Stimulated activated CD4-positive, alpha-beta T cell treated with anti-CD3 and anti-CD28 coated beads, TNF-alpha, amount 100 ng/mL, for 1 hour (primary cell): ENCODE measurements at regions not wholly inside any gene's neighbourhood (a gene's known extent, or its start where the extent isn't known, plus 50 kb on each side); places are given as distances from the start of the nearest gene placed in this dataset.
A peak's percentile ranks its signal among the peaks of the same experiment; 100 is the strongest.
"Not testable (repeated sequence)": the region's sequence is repeated elsewhere in the genome, so short reads cannot be mapped to it uniquely, and the experiment has no call there.

Source experiments
- DNase-seq, 3 donors: peaks; one replicate each; pipeline ENCODE4 v3.0.0-alpha.2; 2020; ENCODE audit warnings: low read depth in 3 of 3, low spot score in 1 of 3

DNA sequence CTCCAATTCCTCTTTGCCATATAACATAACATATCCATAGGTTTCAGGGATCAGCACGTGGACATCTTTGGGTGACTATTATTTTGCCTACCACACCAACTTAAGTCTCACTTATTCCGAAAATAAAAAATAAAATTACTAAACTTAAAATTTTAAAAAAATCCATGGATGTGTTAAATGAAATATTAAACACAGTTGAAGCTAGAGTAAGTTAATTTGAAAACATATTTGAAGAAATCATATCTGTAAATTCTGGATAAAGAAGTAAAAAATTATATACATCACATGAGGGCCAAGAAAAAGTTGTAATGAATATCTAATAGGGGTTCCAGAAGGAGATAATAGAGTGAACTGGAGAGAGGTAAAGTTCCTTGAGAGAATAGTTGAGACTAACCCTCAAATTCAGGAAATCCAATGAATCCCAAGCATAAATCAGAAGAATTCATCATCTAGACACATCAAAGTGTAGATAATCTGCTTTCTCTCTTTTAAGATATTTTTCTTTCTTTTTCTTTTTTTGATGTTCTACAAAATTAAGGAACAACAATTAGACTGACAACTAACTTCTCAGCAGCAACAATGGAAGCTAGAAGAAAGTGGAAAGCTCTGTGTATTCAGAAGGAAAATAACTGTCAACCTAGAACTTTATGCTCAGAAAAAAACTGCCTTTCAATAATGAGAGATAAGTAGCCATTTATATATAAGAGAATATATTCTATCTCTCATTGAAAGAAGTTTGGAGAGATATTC lies 147.4 kb downstream of the ABHD5 start:
- no peak for DNase-seq

DNA sequence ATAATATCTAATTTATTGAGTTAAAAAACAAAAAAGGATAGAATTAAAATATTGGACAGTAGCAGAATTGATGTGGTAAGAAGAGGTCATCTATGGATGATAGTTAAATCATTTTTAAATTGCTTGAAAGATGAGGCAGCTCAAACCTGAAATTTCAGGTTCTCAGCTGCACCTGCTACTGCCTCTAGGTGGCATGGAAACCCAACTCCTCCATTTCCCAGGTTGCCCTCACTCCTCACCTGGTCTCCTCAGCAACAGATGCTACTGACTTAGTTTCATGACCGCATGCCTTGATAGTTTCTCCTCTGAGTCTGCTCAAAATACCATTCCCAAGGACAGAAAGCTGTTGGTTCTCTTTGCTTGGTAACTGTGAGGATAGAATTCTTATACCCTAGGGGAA lies 148.1 kb downstream of the ABHD5 start:
- DNase-seq = no peak

DNA sequence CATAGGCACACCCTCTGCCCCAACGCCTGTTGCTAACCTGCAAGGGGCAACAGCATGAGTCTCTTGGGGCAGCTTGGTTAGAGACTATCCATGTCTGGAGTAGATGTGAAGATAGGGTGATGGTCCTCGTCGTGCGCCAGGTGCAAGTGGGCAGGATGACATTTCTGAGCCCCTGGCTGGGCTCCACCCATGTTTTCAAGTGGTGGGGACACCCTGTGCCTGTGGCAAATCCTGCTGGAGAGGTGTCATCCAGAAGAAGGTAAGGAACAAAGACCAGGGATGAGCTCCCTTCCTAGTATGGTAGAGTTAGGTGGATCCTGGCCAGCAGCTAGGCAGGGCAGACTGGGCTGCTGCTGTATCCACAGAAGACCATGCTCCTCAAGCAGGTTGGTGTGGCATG lies 152.6 kb downstream of the ABHD5 start:
- DNase-seq = no peak

DNA sequence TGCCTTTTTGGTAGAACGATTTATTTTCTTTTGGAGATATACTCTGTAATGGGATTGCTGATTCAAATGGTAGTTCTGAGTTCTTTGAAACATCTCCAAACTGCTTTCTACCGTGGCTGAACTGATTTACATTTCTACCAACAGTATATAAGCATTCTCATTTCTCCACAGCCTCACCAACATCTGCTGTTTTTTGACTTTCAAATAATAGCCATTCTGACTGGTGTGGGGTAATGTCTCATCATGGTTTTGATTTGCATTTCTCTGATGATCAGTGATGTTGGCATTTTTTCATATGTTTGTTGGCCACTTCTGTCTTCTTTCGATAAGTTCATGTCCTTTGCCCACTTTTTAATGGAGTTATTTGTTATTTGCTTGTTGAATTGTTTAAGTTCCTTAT lies 154.0 kb downstream of the ABHD5 start:
- DNase-seq = no peak

DNA sequence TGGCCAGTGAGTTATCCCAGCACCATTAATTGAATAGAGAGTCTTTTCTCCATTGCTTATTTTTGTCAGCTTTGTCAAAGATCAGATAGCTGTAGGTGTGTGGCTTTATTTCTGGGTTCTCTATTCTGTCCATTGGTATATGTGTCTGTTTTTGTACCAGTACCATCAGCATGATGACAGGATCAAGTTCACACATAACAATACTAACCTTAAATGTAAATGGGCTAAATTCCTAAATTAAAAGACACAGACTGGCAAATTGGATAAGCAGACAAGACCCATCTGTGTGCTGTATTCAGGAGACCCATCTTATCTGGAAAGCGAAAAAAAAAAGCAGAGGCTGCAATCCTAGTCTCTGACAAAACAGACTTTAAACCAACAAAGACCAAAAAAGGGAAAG lies 154.8 kb downstream of the ABHD5 start:
- not testable (repeated sequence) for DNase-seq

DNA sequence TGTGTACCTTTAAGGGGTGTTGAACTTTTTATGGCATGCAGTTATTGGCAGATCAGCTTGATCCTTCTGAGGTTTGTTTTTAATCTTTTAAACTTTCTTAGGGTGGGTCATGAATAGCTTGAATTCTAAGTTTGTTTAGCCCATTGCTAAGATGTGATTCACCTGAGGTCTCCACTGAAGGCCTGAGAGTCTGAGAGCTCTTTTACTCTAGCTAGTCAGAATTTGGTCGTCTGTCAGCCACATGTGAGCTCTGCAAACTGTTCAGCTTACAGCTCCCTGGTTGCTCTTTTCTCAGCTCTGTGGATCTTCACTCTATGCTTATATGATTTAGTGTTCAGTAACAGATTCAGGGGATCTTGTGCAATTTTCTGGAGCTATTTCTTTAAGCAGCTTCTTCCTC lies 161.3 kb downstream of the ABHD5 start:
- no peak for DNase-seq

DNA sequence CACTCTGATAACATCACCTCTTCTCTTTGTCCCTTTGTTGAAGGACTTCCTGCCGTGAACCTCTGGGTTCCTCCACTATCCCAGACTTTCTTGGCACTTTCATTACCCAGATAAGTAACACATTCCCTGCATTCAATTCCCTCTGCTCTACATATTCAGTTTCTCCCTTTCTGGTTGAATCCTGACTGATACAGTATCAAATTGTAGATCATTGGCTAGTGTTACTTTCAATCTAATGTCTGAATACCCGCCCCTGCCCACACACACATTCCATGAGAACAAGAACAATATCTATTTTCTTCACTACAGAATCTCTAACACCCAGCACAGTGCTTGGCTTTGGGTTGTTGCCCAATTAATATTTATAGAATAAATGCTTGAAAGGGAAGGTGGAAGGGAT lies 163.5 kb downstream of the ABHD5 start:
- no peak for DNase-seq

DNA sequence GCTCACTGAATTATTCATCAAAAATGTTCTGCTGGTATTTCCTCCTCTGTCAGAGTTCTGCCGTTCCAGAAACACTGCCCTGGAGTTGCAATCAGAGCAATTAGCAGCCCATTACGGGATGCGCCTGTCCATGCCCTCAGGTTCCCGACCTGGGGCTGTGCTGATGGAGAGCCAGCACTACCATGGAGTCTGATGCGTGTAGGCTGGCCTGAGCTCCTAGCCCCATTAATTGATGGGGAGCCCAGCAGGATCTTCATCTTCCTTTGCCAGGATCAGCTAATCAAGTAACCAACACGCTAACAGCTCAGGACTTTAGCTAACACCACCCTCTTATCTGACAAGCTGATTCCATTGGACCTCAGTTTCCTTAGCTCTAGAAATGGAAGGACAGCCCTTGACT lies 164.2 kb downstream of the ABHD5 start:
- no peak for DNase-seq

DNA sequence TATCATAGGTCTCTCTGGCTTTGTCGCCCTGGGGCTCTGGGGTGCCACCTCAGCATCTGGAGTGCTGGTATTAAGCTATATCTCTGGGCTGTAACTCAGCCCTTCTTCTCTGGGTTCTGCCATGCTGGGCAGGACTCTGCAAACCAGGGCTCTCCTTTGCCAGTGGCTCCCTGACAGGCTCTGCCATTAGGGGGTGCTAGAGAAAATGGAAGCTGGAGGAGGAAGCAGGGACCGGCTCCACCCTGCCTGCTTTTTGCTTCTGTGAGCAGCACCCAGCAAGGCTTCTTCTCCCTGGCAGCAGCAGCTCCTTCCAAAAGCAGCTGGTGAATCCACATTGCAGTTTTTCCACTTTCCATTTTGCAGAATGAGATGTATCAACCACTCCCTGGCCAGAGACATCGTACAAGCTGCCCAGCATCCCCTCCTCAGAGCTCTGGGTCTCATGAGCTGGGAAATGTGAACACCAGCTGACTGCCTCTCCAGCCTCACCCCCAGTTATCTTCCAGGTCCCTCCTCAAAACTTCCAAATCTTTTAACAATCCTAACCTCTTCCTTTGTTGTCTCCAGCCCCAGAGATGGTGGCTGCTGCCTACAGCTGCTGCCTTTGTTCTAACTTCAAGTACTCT lies 165.0 kb downstream of the ABHD5 start:
- DNase-seq = peak in 1 of 3 donors; percentile 4

DNA sequence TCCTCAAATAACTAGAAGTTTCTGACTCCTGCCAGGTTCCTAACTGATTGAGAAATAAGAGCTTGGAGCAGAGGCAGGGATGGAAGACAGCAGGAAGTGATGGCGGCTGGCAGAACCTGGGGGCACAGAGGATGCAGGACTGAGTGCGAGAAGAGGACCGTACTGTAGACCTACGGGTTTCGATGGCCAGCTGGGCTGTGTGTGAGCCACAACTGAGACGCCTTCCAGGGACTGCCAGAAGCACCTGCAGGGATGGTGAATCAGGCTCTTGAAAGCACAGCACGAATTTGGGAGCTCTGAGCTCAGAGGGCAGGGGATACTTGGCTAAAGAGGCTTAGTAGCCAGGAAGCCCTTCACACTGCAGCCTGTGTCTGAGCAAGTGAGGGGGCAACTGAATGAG lies 165.6 kb downstream of the ABHD5 start:
- DNase-seq = no peak

DNA sequence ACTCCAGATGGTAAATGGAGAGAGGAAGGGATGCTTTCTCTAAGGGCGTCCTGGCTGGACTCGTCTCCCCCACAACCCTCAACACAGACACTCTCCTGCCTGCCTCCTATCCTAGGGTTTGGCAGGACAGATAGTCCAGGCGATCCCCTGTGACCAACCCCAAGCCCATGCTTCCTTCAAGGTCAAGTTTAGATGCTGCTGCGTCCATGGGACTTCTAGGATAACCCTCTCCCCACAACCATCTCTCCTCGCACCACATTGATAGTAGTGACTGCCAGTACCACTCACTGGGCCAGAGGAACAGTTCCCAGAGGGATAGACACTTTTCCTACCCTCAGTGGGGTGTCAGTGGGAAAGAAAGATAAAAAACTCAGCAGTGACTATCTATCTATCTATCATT lies 166.0 kb downstream of the ABHD5 start:
- DNase-seq = no peak

DNA sequence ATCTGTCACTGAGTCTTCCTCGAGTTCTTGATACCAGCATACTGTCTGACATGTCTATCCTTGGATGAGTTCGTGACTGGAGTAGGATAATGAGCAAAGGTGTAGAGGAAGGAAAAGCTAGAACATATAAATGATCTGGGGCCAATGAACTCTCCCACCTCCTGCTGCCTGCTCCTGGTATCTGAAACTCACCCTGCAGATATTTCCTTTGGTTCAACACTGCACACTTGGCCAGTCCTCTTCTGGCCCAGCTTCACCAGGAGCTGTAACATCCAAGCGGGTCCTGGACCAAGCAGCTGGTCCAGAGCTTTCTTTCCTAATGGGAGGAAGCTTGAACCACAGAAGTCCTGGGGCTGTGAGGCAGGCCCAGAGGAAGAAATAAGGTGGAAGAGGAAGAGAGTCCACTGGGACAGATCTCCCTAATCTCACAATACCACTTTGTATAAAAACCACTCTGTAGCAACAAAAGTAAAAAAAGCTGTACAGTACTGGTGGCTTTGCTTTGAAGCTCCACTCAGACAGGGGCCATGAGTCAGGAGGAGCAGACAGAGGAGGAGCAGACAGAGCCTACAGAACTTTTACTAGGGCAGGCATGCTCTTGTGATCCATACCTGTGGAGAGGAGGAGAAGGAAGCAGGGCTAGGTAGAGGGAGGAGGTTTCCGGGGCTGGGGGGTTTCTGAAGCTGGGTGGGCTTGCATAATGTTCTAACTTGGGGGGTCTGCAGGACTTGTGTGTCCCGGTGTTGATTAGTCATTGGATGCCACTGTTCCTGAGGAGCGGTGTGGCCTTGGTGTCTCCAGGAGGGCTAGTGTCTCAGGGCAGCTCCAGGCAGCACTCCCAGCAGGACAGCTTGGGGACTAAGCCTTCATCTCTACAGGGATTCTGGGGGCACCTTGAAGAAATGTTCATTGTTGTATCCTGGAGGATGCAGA lies 166.9 kb downstream of the ABHD5 start:
- no peak for DNase-seq

DNA sequence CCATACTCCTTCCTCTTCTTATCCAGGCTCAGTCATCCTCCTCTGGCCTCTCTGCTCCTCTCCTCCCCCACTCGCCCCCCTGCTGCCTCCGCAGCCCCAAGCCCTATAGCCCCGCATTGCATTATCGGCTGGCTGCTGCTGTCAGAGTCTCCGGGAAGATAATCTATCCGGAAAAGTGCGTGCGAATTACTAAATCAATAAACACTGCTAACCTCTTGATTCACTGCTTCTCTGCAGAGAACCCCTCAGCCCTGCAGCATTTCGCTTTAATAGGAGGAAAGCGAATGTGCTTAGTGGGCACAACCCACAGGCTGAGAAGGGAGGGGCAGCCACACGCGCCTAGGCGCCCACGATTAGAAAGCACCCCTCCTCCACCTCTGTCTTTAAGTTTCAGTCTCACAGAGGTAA lies 167.6 kb downstream of the ABHD5 start:
- no peak for DNase-seq

DNA sequence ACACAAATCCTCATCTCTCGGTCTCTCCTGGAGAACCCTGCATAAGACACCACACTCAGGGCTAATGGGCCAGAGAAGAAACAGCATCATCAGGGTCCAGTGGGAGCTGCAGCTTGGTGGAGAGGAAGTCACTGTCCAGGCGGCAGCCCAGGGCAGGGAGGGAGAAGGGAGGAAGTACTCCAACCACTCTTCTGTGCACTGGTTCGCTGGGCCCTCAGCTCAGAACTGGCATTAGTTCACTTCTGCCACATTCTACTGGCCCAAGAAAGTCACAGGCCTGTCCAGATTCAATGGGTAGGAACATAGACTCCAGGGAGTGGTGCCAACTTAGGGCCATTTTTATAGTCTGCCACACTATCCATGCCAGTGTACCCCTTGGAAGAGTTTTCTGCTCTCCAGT lies 169.0 kb downstream of the ABHD5 start:
- DNase-seq = no peak

DNA sequence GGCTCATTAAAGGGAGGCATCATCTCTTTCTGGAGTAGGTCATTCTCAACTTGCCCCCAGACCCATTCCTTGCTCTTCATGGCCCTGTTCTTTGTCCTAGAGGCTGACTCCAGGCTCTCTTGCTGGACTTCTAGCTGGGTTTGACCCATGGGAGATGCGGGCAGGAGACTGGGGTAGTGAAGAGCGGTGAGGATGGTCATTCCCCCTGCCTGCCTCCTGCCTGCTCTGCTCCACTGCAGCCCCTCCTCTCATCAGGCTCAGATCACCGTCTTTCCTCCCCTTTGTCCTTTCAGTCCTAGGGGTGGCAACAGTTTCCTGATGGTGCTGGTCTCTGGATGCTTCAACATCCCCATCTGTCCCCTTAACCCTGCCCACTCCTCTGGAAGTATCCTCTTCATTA lies 170.9 kb downstream of the ABHD5 start:
- no peak for DNase-seq

DNA sequence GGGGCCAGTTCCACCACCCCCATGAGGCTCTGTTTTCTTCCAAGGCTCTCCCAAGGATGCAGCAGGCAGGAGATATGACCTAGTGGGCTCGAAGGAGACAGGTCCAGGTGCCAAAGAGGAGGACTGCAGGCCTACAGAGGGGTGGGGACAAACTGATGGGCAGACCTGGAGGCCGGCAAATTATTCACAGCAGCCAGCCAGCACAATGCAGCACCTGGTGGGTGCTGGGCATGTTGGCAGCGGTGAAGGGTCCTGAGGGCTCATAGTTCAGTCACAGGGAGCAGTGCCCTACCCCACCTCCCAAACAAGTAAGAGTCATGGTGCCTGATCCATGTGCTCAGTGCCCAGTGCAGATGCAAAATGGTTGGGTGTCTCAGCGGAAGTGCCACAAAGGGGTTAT lies 171.7 kb downstream of the ABHD5 start:
- no peak for DNase-seq

DNA sequence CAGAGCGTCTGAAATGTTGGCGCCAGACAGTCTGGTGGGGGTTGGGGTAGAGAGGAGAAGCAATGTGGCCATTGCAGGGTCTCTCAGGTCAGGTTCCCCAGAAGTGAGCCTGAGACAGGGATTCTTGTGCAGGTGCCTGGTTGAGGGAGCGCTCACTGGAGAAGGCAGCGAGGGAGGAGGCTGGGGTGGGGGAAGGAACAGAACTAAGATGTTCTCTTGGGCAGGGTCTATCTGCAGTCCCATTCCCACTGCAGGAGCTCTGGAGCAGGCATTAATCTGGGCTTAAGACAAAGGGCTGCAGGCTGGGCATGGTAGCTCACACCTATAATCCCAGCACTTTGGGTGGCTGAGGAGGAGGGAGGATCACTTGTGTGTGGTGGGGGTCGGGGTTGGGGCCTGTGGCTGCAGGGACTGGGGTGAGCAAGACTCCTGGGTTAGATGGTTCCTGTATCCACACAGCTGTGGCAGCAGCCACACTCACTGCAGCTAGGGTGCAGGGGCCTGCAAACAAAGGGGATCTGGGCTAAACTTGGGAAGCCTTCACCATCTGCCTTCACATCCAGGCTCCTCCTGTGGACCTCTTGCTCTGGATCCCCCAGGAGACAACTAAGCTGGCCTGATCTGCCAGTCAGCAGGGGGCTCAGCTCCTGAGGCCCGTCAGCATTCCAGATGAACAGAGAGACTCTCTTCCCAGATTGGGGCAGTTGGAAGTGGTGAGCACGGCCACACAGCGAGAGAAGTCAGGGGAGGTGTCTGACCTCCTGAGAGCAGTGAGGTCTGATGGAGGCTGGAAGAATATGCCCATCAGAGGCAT lies 172.5 kb downstream of the ABHD5 start:
- DNase-seq = no peak

DNA sequence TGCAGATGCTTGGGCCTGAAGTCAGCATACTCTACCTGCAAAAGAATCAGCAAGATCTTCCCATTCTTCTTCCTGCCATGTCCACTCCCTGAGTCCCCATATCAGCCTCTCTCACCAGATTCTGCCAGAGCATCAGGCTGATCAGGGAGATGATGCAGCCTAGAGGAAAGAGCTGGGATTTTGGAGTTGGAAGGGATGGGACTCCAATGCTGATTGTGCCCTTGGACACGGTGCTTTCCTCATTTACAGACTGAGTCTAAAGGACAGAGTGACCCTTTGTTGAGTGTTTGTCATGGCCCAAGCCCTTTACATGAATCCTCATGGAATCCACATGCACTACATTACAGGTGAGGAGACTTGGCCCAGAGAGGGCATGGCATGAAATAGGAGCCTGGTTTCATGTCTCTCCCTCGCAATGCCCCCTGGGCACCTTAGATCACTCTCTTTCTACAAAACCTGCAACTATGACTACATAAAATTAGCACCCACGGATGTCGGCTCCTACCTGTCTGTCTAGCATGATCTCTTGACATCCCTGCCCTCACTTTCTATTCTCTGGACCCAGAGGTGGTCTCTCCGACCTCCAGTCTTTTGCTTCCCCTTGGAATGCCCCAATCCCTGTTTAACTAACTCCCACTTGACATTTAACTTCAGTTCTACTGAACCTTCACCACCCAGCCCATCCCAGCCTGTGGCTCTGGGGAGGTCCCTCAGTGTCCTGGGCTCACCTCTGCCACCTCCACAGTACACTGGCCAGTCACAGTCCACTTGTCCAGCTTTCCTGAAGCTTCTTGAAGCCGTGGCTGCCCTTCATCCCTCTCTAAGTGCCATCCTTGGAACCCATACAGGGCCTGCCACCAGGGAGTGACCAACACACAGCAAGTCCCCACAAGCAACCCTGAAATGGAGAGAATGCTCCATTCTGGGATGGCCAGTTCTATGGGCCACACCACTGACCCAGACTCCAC lies 173.5 kb downstream of the ABHD5 start:
- DNase-seq = no peak

DNA sequence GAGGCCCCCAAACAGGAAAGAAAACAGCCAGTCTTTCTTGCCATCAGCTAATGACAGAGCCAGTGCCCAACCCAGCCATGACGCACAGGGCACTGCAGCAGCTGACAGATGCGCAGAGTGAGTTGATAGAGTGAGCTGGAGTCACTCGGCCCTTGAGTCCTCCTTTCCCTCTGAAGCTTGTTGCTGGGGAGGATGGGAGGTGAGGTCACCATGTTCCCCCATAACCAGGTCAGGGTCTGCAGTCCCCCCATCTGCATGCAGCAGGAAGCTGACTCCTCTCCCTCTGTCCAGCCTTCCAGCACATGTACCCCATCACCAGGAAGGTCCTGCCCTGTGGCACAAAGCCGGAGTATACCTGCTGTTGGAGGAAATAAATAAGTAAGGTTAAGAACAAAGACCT lies 174.6 kb downstream of the ABHD5 start:
- no peak for DNase-seq
